ENCODE measurements at regions not wholly inside any gene's neighbourhood (a gene's known extent, or its start where the extent isn't known, plus 50 kb on each side); places are given as distances from the start of the nearest gene placed in this dataset.

- DNase-seq (ENCODE audit: low spot score) = no peak
- no peaks in the 10 kb centered on the region for H3K36me3 ChIP-seq (ENCODE audit: insufficient read depth, low read length, poor library complexity, severe bottlenecking)
- intact Hi-C loops (cut with micrococcal nuclease; ENCODE audit: unreplicated experiment) = no loop called here
- no peak overlapping the region for H3K27ac ChIP-seq (ENCODE audit: low read depth, low read length, poor library complexity, severe bottlenecking)
- BruUV-seq (replicated peaks) = no TSS peak
- CTCF ChIA-PET = no interaction called here
- POLR2A ChIA-PET (ENCODE audit: low non-redundant PET) = no interaction called here
- H3K27me3 ChIP-seq (replicated peaks; ENCODE audit: insufficient read depth, low read depth, low read length, poor library complexity) = peaks cover 7% of the 10 kb centered on the region
- no peak overlapping the region for H3K4me3 ChIP-seq (ENCODE audit: low read depth, low read length, poor library complexity, severe bottlenecking)
- H3K9me3 ChIP-seq (ENCODE audit: low read depth, low read length, poor library complexity, severe bottlenecking) = no peaks in the 10 kb centered on the region
- no peaks in the 10 kb centered on the region for H3K4me1 ChIP-seq (ENCODE audit: insufficient read depth, low read length, poor library complexity, severe bottlenecking)
- TF ChIP-seq CTCF (conservative IDR thresholded peaks at IDR 0.05; ENCODE audit: low read depth, low read length) = no peak
- no peak for TF ChIP-seq EZH2 (IDR thresholded peaks at IDR 0.05; ENCODE audit: borderline replicate concordance, low read depth, low read length, poor library complexity, severe bottlenecking)
These were observed 90.2 kb upstream of the SSTR4 start for GRCh38 chr20:22944936-22945335.

GRCh38 chr20:22946596-22946995 is 88.5 kb upstream of the SSTR4 start:
- BruUV-seq (replicated peaks) = no TSS peak
- TF ChIP-seq EZH2 (IDR thresholded peaks at IDR 0.05; ENCODE audit: borderline replicate concordance, low read depth, low read length, poor library complexity, severe bottlenecking) = no peak
- no peak for TF ChIP-seq CTCF (conservative IDR thresholded peaks at IDR 0.05; ENCODE audit: low read depth, low read length)
- Histone ChIP-seq H3K4me3 (ENCODE audit: low read depth, low read length, poor library complexity, severe bottlenecking) (no peak overlapping the region), H3K4me1 (ENCODE audit: insufficient read depth, low read length, poor library complexity, severe bottlenecking) (no peaks in the 10 kb centered on the region), H3K27me3 (replicated peaks; ENCODE audit: insufficient read depth, low read depth, low read length, poor library complexity) (peaks cover 7% of the 10 kb centered on the region), H3K36me3 (ENCODE audit: insufficient read depth, low read length, poor library complexity, severe bottlenecking) (no peaks in the 10 kb centered on the region), H3K9me3 (ENCODE audit: low read depth, low read length, poor library complexity, severe bottlenecking) (no peaks in the 10 kb centered on the region), H3K27ac (ENCODE audit: low read depth, low read length, poor library complexity, severe bottlenecking) (no peak overlapping the region)
- POLR2A ChIA-PET (ENCODE audit: low non-redundant PET) = no interaction called here
- DNase-seq (ENCODE audit: low spot score) = no peak
- intact Hi-C loops (cut with micrococcal nuclease; ENCODE audit: unreplicated experiment) = no loop called here
- CTCF ChIA-PET = no interaction called here

- TF ChIP-seq CTCF (conservative IDR thresholded peaks at IDR 0.05; ENCODE audit: low read depth, low read length) (no peak), EZH2 (IDR thresholded peaks at IDR 0.05; ENCODE audit: borderline replicate concordance, low read depth, low read length, poor library complexity, severe bottlenecking) (no peak)
- no peak for DNase-seq (ENCODE audit: low spot score)
- no TSS peak for BruUV-seq (replicated peaks)
- ChIA-PET POLR2A (ENCODE audit: low non-redundant PET) (no interaction called here), CTCF (no interaction called here)
- Histone ChIP-seq H3K4me1 (ENCODE audit: insufficient read depth, low read length, poor library complexity, severe bottlenecking) (no peaks in the 10 kb centered on the region), H3K36me3 (ENCODE audit: insufficient read depth, low read length, poor library complexity, severe bottlenecking) (no peaks in the 10 kb centered on the region), H3K4me3 (ENCODE audit: low read depth, low read length, poor library complexity, severe bottlenecking) (no peak overlapping the region), H3K27ac (ENCODE audit: low read depth, low read length, poor library complexity, severe bottlenecking) (no peak overlapping the region), H3K9me3 (ENCODE audit: low read depth, low read length, poor library complexity, severe bottlenecking) (no peaks in the 10 kb centered on the region), H3K27me3 (replicated peaks; ENCODE audit: insufficient read depth, low read depth, low read length, poor library complexity) (peaks cover 4% of the 10 kb centered on the region)
- intact Hi-C loops (cut with micrococcal nuclease; ENCODE audit: unreplicated experiment) = no loop called here
These were observed 85.6 kb upstream of the SSTR4 start for GRCh38 chr20:22949331-22950109.
